H1 (cell line): ENCODE measurements at regions not wholly inside any gene's neighbourhood (a gene's known extent, or its start where the extent isn't known, plus 50 kb on each side); places are given as distances from the start of the nearest gene placed in this dataset.

Source experiments
- CTCF ChIP-seq, 3 experiments: IDR thresholded peaks; 1 replicate in 2 of 3; 2 replicates in 1 of 3; pipeline versions ENCODE4 v1.5.1 to v1.6.1; 2011; ENCODE audit warnings: low read length in 3 of 3, mild to moderate bottlenecking in 3 of 3, inconsistent platforms in 2 of 3, low read depth in 1 of 3, moderate library complexity in 1 of 3; ENCODE audit not compliant: insufficient read depth in 1 of 3; ENCODE audit errors: control extremely low read depth in 1 of 3
- HDAC6 ChIP-seq: IDR thresholded peaks from one replicate; pipeline ENCODE4 v1.7.1; 2012; ENCODE audit warnings: low read depth, mild to moderate bottlenecking, inconsistent platforms, low read length, moderate library complexity
- POLR2A ChIP-seq, 2 experiments: IDR thresholded peaks; 1 replicate in 1 of 2; 2 replicates in 1 of 2; pipeline ENCODE4 v1.6.1; 2011; ENCODE audit warnings: low read depth in 2 of 2, low read length in 2 of 2, mild to moderate bottlenecking in 2 of 2; ENCODE audit errors: control extremely low read depth in 1 of 2
- RNF2 ChIP-seq: fragments of 200-900, 300-1000 bp; sonication (generic); IDR thresholded peaks from 2 replicates; pipeline ENCODE4 v1.7.1; 2016; ENCODE audit warnings: borderline replicate concordance, low read depth, mild to moderate bottlenecking, antibody characterized with exemption, low read length; ENCODE audit not compliant: poor library complexity, severe bottlenecking; ENCODE audit errors: missing control alignments
- USF2 ChIP-seq: IDR thresholded peaks from 2 replicates; pipeline ENCODE4 v1.6.1; 2011; ENCODE audit warnings: low read length, improper control_type of control experiment

GRCh38 chr6:168981187-168981586, 272.5 kb downstream of the THBS2 start:
- TF ChIP-seq USF2 (no peak), CTCF (IDR thresholded peaks at IDR 0.05; ENCODE audit: control extremely low read depth in 1 of 3, insufficient read depth in 1 of 3, low read depth in 1 of 3, low read length in 3 of 3) (no peak), HDAC6 (no peak), RNF2 (no peak), POLR2A (IDR thresholded peaks at IDR 0.05; ENCODE audit: control extremely low read depth in 1 of 2, low read depth in 2 of 2, low read length in 2 of 2) (no peak)
